ENCODE measurements at regions not wholly inside any gene's neighbourhood (a gene's known extent, or its start where the extent isn't known, plus 50 kb on each side); places are given as distances from the start of the nearest gene placed in this dataset.

- H3K27ac ChIP-seq: no peak overlapping the region
- H3K4me3 ChIP-seq: no peak overlapping the region
- 87 to 93% (median 89%) methylated on average over 12 to 14 of the region's 14 CpGs for WGBS, 5 donors
- intact Hi-C loops (cut with DNase I; ENCODE audit: low total_unique reads): no loop called here
- H3K27me3 ChIP-seq (replicated peaks in 1 of 7): peaks cover 0 to 42% (median 0%) of the 10 kb centered on the region in 7 donors
- H3K4me1 ChIP-seq: no peaks in the 10 kb centered on the region
- peak; percentile 58 for DNase-seq
- TF ChIP-seq CTCF (IDR thresholded peaks at IDR 0.05 in 8 of 11, conservative IDR thresholded peaks at IDR 0.05 in 3 of 11) (no peak), POLR2AphosphoS5 (IDR thresholded peaks at IDR 0.05) (no peak), POLR2A (IDR thresholded peaks at IDR 0.05) (no peak)
- H3K9me3 ChIP-seq: peaks cover 0 to 10% (median 2%) of the 10 kb centered on the region in 8 donors
- no peaks in the 10 kb centered on the region for H3K36me3 ChIP-seq
Observed at GRCh38 chr22:48894804-48895250, 932.8 kb downstream of the BRD1 start.

- H3K9me3 ChIP-seq: peaks cover 0 to 10% (median 2%) of the 10 kb centered on the region in 8 donors
- H3K4me3 ChIP-seq: no peak overlapping the region
- no peaks in the 10 kb centered on the region for H3K4me1 ChIP-seq
- TF ChIP-seq CTCF (IDR thresholded peaks at IDR 0.05 in 8 of 11, conservative IDR thresholded peaks at IDR 0.05 in 3 of 11): no peak
- TF ChIP-seq POLR2AphosphoS5 (IDR thresholded peaks at IDR 0.05): no peak
- no peak for TF ChIP-seq POLR2A (IDR thresholded peaks at IDR 0.05)
- peaks cover 0 to 47% (median 0%) of the 10 kb centered on the region in 7 donors for H3K27me3 ChIP-seq (replicated peaks in 1 of 7)
- peak; percentile 43 for DNase-seq
- intact Hi-C loops (cut with DNase I; ENCODE audit: low total_unique reads): no loop called here
- H3K36me3 ChIP-seq: no peaks in the 10 kb centered on the region
- 58 to 68% (median 61%) methylated on average over 17 to 23 of the region's 23 CpGs for WGBS, 5 donors
- H3K27ac ChIP-seq: no peak overlapping the region
Observed at GRCh38 chr22:48894064-48894671, 933.5 kb downstream of the BRD1 start.

GRCh38 chr22:48893288-48894063, 934.2 kb downstream of the BRD1 start:
- TF ChIP-seq POLR2A (IDR thresholded peaks at IDR 0.05) (no peak), POLR2AphosphoS5 (IDR thresholded peaks at IDR 0.05) (no peak), CTCF (IDR thresholded peaks at IDR 0.05 in 8 of 11, conservative IDR thresholded peaks at IDR 0.05 in 3 of 11) (no peak)
- no peak overlapping the region for H3K4me3 ChIP-seq
- no peaks in the 10 kb centered on the region for H3K4me1 ChIP-seq
- 74 to 88% (median 85%) methylated on average over 13 to 16 of the region's 16 CpGs for WGBS, 5 donors
- H3K36me3 ChIP-seq: no peaks in the 10 kb centered on the region
- no peak overlapping the region for H3K27ac ChIP-seq
- no peak for DNase-seq
- H3K27me3 ChIP-seq (replicated peaks in 1 of 7): peaks cover 0 to 46% (median 0%) of the 10 kb centered on the region in 7 donors
- intact Hi-C loops (cut with DNase I; ENCODE audit: low total_unique reads): no loop called here
- H3K9me3 ChIP-seq: peaks cover 0 to 10% (median 2%) of the 10 kb centered on the region in 8 donors

All from spleen (tissue), 11 donors.